Spleen (tissue), 11 donors: ENCODE measurements at regions not wholly inside any gene's neighbourhood (a gene's known extent, or its start where the extent isn't known, plus 50 kb on each side); places are given as distances from the start of the nearest gene placed in this dataset.

Experiments used
- DNase-seq: peaks from one replicate; pipeline ENCODE4 v3.0.0-alpha.2; 2020
- H3K27ac ChIP-seq, 8 donors: fragments of 200-600 bp; sonication (generic) in 7 of 8; 1 replicate in 4 of 8; 2 replicates in 4 of 8; pipeline versions ENCODE4 v1.5.0 to v1.8.0; 2016 to 2021; ENCODE audit warnings: inconsistent platforms in 4 of 8, mild to moderate bottlenecking in 4 of 8, moderate library complexity in 1 of 8
- H3K27me3 ChIP-seq, 7 donors: fragments of 200-600 bp; sonication (generic) in 6 of 7; replicated peaks in 1 of 7; 1 replicate in 4 of 7; 2 replicates in 3 of 7; pipeline versions ENCODE4 v1.5.0 to v1.8.0; 2016 to 2021; ENCODE audit warnings: inconsistent platforms in 3 of 7, mild to moderate bottlenecking in 1 of 7
- H3K36me3 ChIP-seq, 6 donors: fragments of 200-600 bp; sonication (generic) in 5 of 6; 1 replicate in 4 of 6; 2 replicates in 2 of 6; pipeline versions ENCODE4 v1.5.0 to v1.8.0; 2016 to 2021; ENCODE audit warnings: inconsistent platforms in 2 of 6
- H3K4me1 ChIP-seq, 6 donors: fragments of 200-600 bp; sonication (generic) in 5 of 6; 1 replicate in 3 of 6; 2 replicates in 3 of 6; pipeline versions ENCODE4 v1.5.0 to v1.8.0; 2016 to 2021; ENCODE audit warnings: inconsistent platforms in 3 of 6
- H3K4me3 ChIP-seq, 8 donors: fragments of 200-600 bp; sonication (generic) in 7 of 8; 1 replicate in 4 of 8; 2 replicates in 4 of 8; pipeline versions ENCODE4 v1.5.0 to v1.8.0; 2016 to 2021; ENCODE audit warnings: inconsistent platforms in 4 of 8, mild to moderate bottlenecking in 4 of 8, moderate library complexity in 2 of 8
- H3K9me3 ChIP-seq, 8 donors: fragments of 200-600 bp; sonication (generic) in 7 of 8; 1 replicate in 4 of 8; 2 replicates in 4 of 8; pipeline versions ENCODE4 v1.5.0 to v1.8.0; 2016 to 2021; ENCODE audit warnings: inconsistent platforms in 4 of 8
- CTCF ChIP-seq, 11 experiments: fragments of 200-600 bp in 7 of 11; fragments of 450-650 bp in 4 of 11; sonication (generic) in 4 of 11; IDR thresholded peaks in 8 of 11; conservative IDR thresholded peaks in 3 of 11; 1 replicate in 7 of 11; 2 replicates in 4 of 11; pipeline versions ENCODE4 v1.4.0 to v1.8.0; 2016 to 2021; ENCODE audit warnings: antibody characterized with exemption in 11 of 11, inconsistent platforms in 4 of 11, mild to moderate bottlenecking in 1 of 11
- POLR2A ChIP-seq, 3 donors: fragments of 450-650 bp; IDR thresholded peaks; one replicate each; pipeline ENCODE4 v1.5.1; 2017; ENCODE audit warnings: antibody characterized with exemption in 3 of 3, mild to moderate bottlenecking in 1 of 3
- POLR2AphosphoS5 ChIP-seq, 3 donors: sonication (generic); formaldehyde crosslinking; IDR thresholded peaks; one replicate each; pipeline ENCODE4 v1.5.1; 2017; ENCODE audit warnings: antibody characterized with exemption in 3 of 3
- WGBS, 5 donors: extraction: QIAGEN DNeasy Blood & Tissue Kit in 3 of 5; methylation state at CpG; one replicate each; pipeline versions ENCODE4 v1.1.5 to v1.1.7; 2013 to 2018; 5-methylcytosine and 5-hydroxymethylcytosine counted together
- intact Hi-C: fragments of 100-400 bp; cut with DNase I; formaldehyde crosslinking; loops from one replicate; pipeline ENCODE4 v1.15.0; 2023; ENCODE audit warnings: low total_unique reads
- donor health status: healthy with polysubstance abuse.
- donor health status: DM: no; HTN: no; CAD: no; lungs with moderate emphysema.
- donor health status: DM: no; HTN: no; CAD: no.
- donor health status: Bipolar disorder and iron deficiency.
- donor health status: healthy.
- donor health status: DM: no; HTN: no; CAD: no.
- donor health status: DM: yes; HTN: yes; CAD: no.

DNA sequence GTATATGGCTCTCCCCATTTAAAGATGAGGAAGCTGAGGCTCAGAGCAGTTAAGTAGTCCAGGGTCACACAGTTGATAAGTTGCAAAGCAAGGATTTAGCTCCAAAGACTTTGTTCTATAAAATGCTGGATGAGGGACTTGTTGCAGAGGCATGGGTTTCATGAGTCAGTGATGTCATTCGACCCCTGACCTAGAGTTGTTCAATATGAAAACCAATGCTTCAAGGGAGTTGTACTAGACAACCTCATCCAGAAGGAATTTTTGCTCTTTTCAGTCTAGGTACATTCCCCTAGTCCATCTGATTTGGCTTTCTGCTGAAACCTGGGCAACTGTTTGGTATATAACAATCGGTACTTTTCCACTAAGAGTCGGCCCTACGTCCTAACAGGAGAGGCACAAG lies 550.4 kb downstream of the EBF1 start:
- H3K27me3 ChIP-seq = no peaks in the 10 kb centered on the region
- peaks cover 0 to 6% (median 0%) of the 10 kb centered on the region in 6 donors for H3K4me1 ChIP-seq
- WGBS, 5 donors = 88 to 98% (median 93%) methylated on average over 4 of the region's 4 CpGs
- H3K4me3 ChIP-seq = no peak overlapping the region
- DNase-seq = no peak
- TF ChIP-seq CTCF (IDR thresholded peaks at IDR 0.05 in 8 of 11, conservative IDR thresholded peaks at IDR 0.05 in 3 of 11) = no peak
- TF ChIP-seq POLR2A (IDR thresholded peaks at IDR 0.05) = no peak
- TF ChIP-seq POLR2AphosphoS5 (IDR thresholded peaks at IDR 0.05) = no peak
- H3K9me3 ChIP-seq = peaks cover 0 to 14% (median 5%) of the 10 kb centered on the region in 8 donors
- no peaks in the 10 kb centered on the region for H3K36me3 ChIP-seq
- H3K27ac ChIP-seq = no peak overlapping the region
- intact Hi-C loops = no loop called here

- no peak for DNase-seq
- peaks cover 0 to 10% (median 0%) of the 10 kb centered on the region in 6 donors for H3K4me1 ChIP-seq
- TF ChIP-seq CTCF (IDR thresholded peaks at IDR 0.05 in 8 of 11, conservative IDR thresholded peaks at IDR 0.05 in 3 of 11) = no peak
- TF ChIP-seq POLR2A (IDR thresholded peaks at IDR 0.05) = no peak
- no peak for TF ChIP-seq POLR2AphosphoS5 (IDR thresholded peaks at IDR 0.05)
- no peak overlapping the region for H3K4me3 ChIP-seq
- H3K36me3 ChIP-seq = no peaks in the 10 kb centered on the region
- H3K9me3 ChIP-seq = peaks cover 0 to 14% (median 5%) of the 10 kb centered on the region in 8 donors
- H3K27me3 ChIP-seq = no peaks in the 10 kb centered on the region
- 89 to 92% (median 90%) methylated on average over 9 of the region's 9 CpGs for WGBS, 5 donors
- intact Hi-C loops = no loop called here
- H3K27ac ChIP-seq = no peak overlapping the region
Observed at GRCh38 chr5:158546748-158547147, 553.0 kb downstream of the EBF1 start.

- no peak for TF ChIP-seq CTCF (IDR thresholded peaks at IDR 0.05 in 8 of 11, conservative IDR thresholded peaks at IDR 0.05 in 3 of 11)
- TF ChIP-seq POLR2A (IDR thresholded peaks at IDR 0.05) = no peak
- Histone ChIP-seq H3K27me3 (no peaks in the 10 kb centered on the region), H3K36me3 (no peaks in the 10 kb centered on the region), H3K4me3 (no peak overlapping the region), H3K4me1 (peaks cover 0 to 10% (median 0%) of the 10 kb centered on the region in 6 donors), H3K9me3 (peaks cover 0 to 14% (median 5%) of the 10 kb centered on the region in 8 donors), H3K27ac (no peak overlapping the region)
- no peak for DNase-seq
- 56 to 82% (median 73%) methylated on average over 2 of the region's 2 CpGs for WGBS, 5 donors
- intact Hi-C loops = no loop called here
Observed at GRCh38 chr5:158545949-158546530, 553.7 kb downstream of the EBF1 start.

DNA sequence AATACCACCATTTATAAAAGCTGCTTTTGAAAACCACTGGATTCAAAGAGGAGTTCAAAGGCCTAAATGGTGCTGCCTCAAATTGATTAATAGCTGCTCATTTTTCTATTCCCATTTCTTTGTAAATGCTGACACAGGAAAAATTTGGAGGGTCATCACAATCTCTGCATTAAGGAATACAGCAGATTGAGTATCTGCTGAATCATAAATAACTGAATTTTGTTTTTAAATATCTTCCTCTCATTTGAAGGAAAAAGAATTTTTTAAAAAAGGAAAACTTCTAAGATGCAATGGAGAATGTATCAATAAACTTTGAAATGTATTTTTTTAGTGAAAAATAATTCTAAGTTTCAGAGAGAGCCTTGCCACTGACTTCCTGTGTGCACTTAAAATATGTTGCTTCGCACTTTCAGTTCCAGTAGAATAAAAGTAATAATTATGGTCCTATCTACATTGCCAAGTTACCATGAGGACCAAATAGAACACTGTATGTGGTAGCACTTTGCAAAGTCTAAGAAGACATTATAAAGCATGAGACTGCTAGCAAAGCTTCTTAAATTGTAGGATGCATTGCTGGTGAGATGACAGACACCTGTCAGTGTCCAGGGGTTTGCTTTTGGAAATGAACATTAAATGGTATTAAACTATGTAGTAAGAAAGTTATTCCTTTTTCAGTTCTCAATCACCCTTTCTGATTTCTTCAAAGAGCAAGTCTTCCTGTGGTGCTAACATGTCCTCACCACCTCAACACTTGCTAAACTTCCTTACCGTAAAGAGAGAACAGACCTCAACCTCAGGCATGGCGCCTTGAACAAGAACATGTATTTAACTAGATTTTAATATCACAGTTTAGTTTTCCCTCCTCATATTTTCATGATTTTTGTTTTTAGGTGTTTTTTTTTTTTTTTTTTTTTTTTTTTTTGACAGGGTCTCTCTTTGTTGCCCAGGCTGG lies 555.1 kb downstream of the EBF1 start:
- TF ChIP-seq POLR2AphosphoS5 (IDR thresholded peaks at IDR 0.05) = no peak
- TF ChIP-seq CTCF (IDR thresholded peaks at IDR 0.05 in 8 of 11, conservative IDR thresholded peaks at IDR 0.05 in 3 of 11) = no peak
- DNase-seq = no peak
- WGBS, 5 donors = 71 to 87% (median 73%) methylated on average over 3 of the region's 3 CpGs
- H3K4me3 ChIP-seq = no peak overlapping the region
- intact Hi-C loops = no loop called here
- peaks cover 0 to 10% (median 0%) of the 10 kb centered on the region in 6 donors for H3K4me1 ChIP-seq
- peaks cover 0 to 14% (median 5%) of the 10 kb centered on the region in 8 donors for H3K9me3 ChIP-seq
- no peaks in the 10 kb centered on the region for H3K36me3 ChIP-seq
- no peak overlapping the region for H3K27ac ChIP-seq
- H3K27me3 ChIP-seq = no peaks in the 10 kb centered on the region
